Suprapubic skin (tissue), 3 donors: ENCODE measurements at regions not wholly inside any gene's neighbourhood (a gene's known extent, or its start where the extent isn't known, plus 50 kb on each side); places are given as distances from the start of the nearest gene placed in this dataset.

ENCODE experiments used
- EP300 ChIP-seq: sonication (generic); formaldehyde crosslinking; IDR thresholded peaks from one replicate; pipeline ENCODE4 v1.6.1; 2017; ENCODE audit warnings: antibody characterized with exemption
- TF ChIP-seq, protein P1 (sequence below), 2 donors: fragments of 200-600 bp in 1 of 2; fragments of 450-650 bp in 1 of 2; sonication (generic) in 1 of 2; IDR thresholded peaks; one replicate each; pipeline ENCODE4 v1.5.1; 2016 to 2019; ENCODE audit warnings: antibody characterized with exemption in 2 of 2, mild to moderate bottlenecking in 1 of 2, moderate library complexity in 1 of 2

GRCh38 chr2:204202253-204202652 lies 265.7 kb downstream of the ICOS start:
- TF ChIP-seq, protein P1, sequence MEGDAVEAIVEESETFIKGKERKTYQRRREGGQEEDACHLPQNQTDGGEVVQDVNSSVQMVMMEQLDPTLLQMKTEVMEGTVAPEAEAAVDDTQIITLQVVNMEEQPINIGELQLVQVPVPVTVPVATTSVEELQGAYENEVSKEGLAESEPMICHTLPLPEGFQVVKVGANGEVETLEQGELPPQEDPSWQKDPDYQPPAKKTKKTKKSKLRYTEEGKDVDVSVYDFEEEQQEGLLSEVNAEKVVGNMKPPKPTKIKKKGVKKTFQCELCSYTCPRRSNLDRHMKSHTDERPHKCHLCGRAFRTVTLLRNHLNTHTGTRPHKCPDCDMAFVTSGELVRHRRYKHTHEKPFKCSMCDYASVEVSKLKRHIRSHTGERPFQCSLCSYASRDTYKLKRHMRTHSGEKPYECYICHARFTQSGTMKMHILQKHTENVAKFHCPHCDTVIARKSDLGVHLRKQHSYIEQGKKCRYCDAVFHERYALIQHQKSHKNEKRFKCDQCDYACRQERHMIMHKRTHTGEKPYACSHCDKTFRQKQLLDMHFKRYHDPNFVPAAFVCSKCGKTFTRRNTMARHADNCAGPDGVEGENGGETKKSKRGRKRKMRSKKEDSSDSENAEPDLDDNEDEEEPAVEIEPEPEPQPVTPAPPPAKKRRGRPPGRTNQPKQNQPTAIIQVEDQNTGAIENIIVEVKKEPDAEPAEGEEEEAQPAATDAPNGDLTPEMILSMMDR (IDR thresholded peaks at IDR 0.05) = no peak
- no peak for TF ChIP-seq EP300
